ENCODE measurements at regions not wholly inside any gene's neighbourhood (a gene's known extent, or its start where the extent isn't known, plus 50 kb on each side); places are given as distances from the start of the nearest gene placed in this dataset.

DNA sequence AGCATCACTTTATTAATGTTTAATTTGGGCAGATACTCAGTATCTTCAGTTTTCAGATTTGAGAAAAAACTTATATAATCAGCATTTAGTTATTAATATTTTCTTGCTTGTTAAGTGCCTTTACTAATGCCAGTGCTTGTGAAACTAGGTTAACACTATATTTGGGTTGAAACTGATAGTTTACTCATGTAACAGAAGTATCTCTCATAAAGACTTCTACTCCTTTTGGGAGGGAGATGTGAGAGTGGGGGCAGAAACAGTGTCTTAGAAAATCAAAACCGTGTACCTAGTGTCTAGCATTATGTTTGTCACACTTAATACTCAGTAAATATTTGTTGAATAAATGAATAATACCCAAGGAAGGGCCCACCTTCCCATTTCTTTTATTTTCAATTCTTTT, 129.5 kb downstream of the MSTN start:
- Histone ChIP-seq H2AFZ (ENCODE audit: insufficient read depth, low read length, poor library complexity) (no peak overlapping the region), H3K23ac (ENCODE audit: low read length) (no peak overlapping the region), H3K4ac (ENCODE audit: low read depth, low read length) (no peak overlapping the region), H4K8ac (ENCODE audit: low read depth, low read length) (no peak overlapping the region), H3K4me1 (ENCODE audit: control insufficient read depth in 1 of 2, insufficient read depth in 2 of 2, low read length in 2 of 2) (no peaks in the 10 kb centered on the region), H4K91ac (ENCODE audit: low read depth, low read length) (no peak overlapping the region), H2BK120ac (ENCODE audit: insufficient read depth, low read length, poor library complexity) (no peak overlapping the region), H3K18ac (ENCODE audit: low read length) (no peak overlapping the region), H3K27ac (ENCODE audit: low read depth, low read length) (no peak overlapping the region), H2AK5ac (ENCODE audit: low read length) (no peak overlapping the region), H3K79me1 (ENCODE audit: low read length) (no peaks in the 10 kb centered on the region), H2BK5ac (ENCODE audit: low read depth, low read length, poor library complexity) (no peak overlapping the region), H3K27me3 (ENCODE audit: insufficient read depth, low read length) (no peaks in the 10 kb centered on the region), H3K9me3 (ENCODE audit: insufficient read depth, low read depth, low read length) (no peaks in the 10 kb centered on the region), H3K79me2 (ENCODE audit: control insufficient read depth, insufficient read depth, low read length, poor library complexity) (no peaks in the 10 kb centered on the region), H4K12ac (ENCODE audit: low read depth, low read length) (no peak overlapping the region), H3K9ac (ENCODE audit: low read length) (no peak overlapping the region), H3K4me3 (ENCODE audit: low read depth, low read length) (no peak overlapping the region), H3K14ac (ENCODE audit: low read length) (no peak overlapping the region), H3K4me2 (ENCODE audit: low read length) (no peak overlapping the region), H3K36me3 (ENCODE audit: control insufficient read depth in 1 of 2, insufficient read depth in 2 of 2, low read length in 2 of 2) (no peaks in the 10 kb centered on the region), H2BK12ac (ENCODE audit: low read length) (no peak overlapping the region)
- DNase-seq = no peak
- WGBS (ENCODE audit: extremely low coverage, insufficient coverage, insufficient read length) = no CpG with 5 or more reads among the region's 1 CpG

GRCh38 chr2:189927823-189928222, 134.7 kb downstream of the MSTN start:
- Histone ChIP-seq H3K14ac (ENCODE audit: low read length) (no peak overlapping the region), H3K9ac (ENCODE audit: low read length) (no peak overlapping the region), H2AK5ac (ENCODE audit: low read length) (no peak overlapping the region), H4K91ac (ENCODE audit: low read depth, low read length) (no peak overlapping the region), H3K36me3 (ENCODE audit: control insufficient read depth in 1 of 2, insufficient read depth in 2 of 2, low read length in 2 of 2) (no peaks in the 10 kb centered on the region), H3K4me3 (ENCODE audit: low read depth, low read length) (no peak overlapping the region), H2BK5ac (ENCODE audit: low read depth, low read length, poor library complexity) (no peak overlapping the region), H2AFZ (ENCODE audit: insufficient read depth, low read length, poor library complexity) (no peak overlapping the region), H2BK12ac (ENCODE audit: low read length) (no peak overlapping the region), H4K8ac (ENCODE audit: low read depth, low read length) (no peak overlapping the region), H3K4ac (ENCODE audit: low read depth, low read length) (no peak overlapping the region), H3K23ac (ENCODE audit: low read length) (no peak overlapping the region), H3K27ac (ENCODE audit: low read depth, low read length) (no peak overlapping the region), H3K79me1 (ENCODE audit: low read length) (no peaks in the 10 kb centered on the region), H2BK120ac (ENCODE audit: insufficient read depth, low read length, poor library complexity) (no peak overlapping the region), H3K4me2 (ENCODE audit: low read length) (no peak overlapping the region), H3K27me3 (ENCODE audit: insufficient read depth, low read length) (no peaks in the 10 kb centered on the region), H4K12ac (ENCODE audit: low read depth, low read length) (no peak overlapping the region), H3K4me1 (ENCODE audit: control insufficient read depth in 1 of 2, insufficient read depth in 2 of 2, low read length in 2 of 2) (no peaks in the 10 kb centered on the region), H3K79me2 (ENCODE audit: control insufficient read depth, insufficient read depth, low read length, poor library complexity) (no peaks in the 10 kb centered on the region), H3K18ac (ENCODE audit: low read length) (no peak overlapping the region), H3K9me3 (ENCODE audit: insufficient read depth, low read depth, low read length) (no peaks in the 10 kb centered on the region)
- no peak for DNase-seq
- no CpG with 5 or more reads among the region's 1 CpG for WGBS (ENCODE audit: extremely low coverage, insufficient coverage, insufficient read length)

Measured in trophoblast cell (in vitro differentiated cells and primary cell).